Neuronal stem cell (in vitro differentiated cells): ENCODE measurements at regions not wholly inside any gene's neighbourhood (a gene's known extent, or its start where the extent isn't known, plus 50 kb on each side); places are given as distances from the start of the nearest gene placed in this dataset.

ENCODE experiments used
- DNase-seq: peaks from one replicate; pipeline ENCODE4 v3.0.0-alpha.2; 2013; ENCODE audit warnings: low spot score
- H2AFZ ChIP-seq: one replicate; pipeline ENCODE4 v1.6.1; 2013; ENCODE audit warnings: mild to moderate bottlenecking, low read length, inconsistent platforms
- H2AK5ac ChIP-seq: 2 replicates; pipeline ENCODE4 v1.6.1; 2013; ENCODE audit warnings: low read depth, mild to moderate bottlenecking, inconsistent platforms, low read length, moderate library complexity, mixed read lengths
- H2BK120ac ChIP-seq: 2 replicates; pipeline ENCODE4 v1.6.1; 2013; ENCODE audit warnings: low read depth, mild to moderate bottlenecking, inconsistent platforms, low read length, moderate library complexity, mixed read lengths
- H2BK12ac ChIP-seq: one replicate; pipeline ENCODE4 v1.6.1; 2013; ENCODE audit warnings: low read length, inconsistent platforms
- H2BK15ac ChIP-seq: 2 replicates; pipeline ENCODE4 v1.6.1; 2013; ENCODE audit warnings: mild to moderate bottlenecking, low read length, inconsistent platforms, mixed read lengths
- H2BK5ac ChIP-seq: one replicate; pipeline ENCODE4 v1.6.1; 2013; ENCODE audit warnings: inconsistent platforms, mild to moderate bottlenecking, low read length, moderate library complexity
- H3K14ac ChIP-seq: one replicate; pipeline ENCODE4 v1.6.1; 2013; ENCODE audit warnings: low read length, inconsistent platforms
- H3K18ac ChIP-seq: 2 replicates; pipeline ENCODE4 v1.6.1; 2013; ENCODE audit warnings: low read length, inconsistent platforms
- H3K23ac ChIP-seq: 2 replicates; pipeline ENCODE4 v1.6.1; 2013; ENCODE audit warnings: low read depth, mild to moderate bottlenecking, mixed read lengths, low read length, inconsistent platforms; ENCODE audit not compliant: poor library complexity
- H3K27ac ChIP-seq: replicated peaks from 3 replicates; pipeline ENCODE4 v1.5.1; 2013; ENCODE audit warnings: low read length, inconsistent platforms
- H3K27me3 ChIP-seq, 3 experiments: 2 replicates each; pipeline ENCODE4 v1.6.1; 2013; ENCODE audit warnings: low read length in 3 of 3, mild to moderate bottlenecking in 2 of 3, inconsistent platforms in 1 of 3, low read depth in 1 of 3, mixed read lengths in 1 of 3, moderate library complexity in 1 of 3; ENCODE audit not compliant: control insufficient read depth in 3 of 3, insufficient read depth in 3 of 3
- H3K36me3 ChIP-seq, 2 donors: replicated peaks in 1 of 2; 2 replicates each; pipeline ENCODE4 v1.6.1; 2013; ENCODE audit warnings: low read length in 2 of 2; ENCODE audit not compliant: control insufficient read depth in 2 of 2, insufficient read depth in 2 of 2
- H3K4ac ChIP-seq: 2 replicates; pipeline ENCODE4 v1.6.1; 2013; ENCODE audit warnings: inconsistent platforms, mild to moderate bottlenecking, low read length, moderate library complexity
- H3K4me1 ChIP-seq, 2 donors: 1 replicate in 1 of 2; 2 replicates in 1 of 2; pipeline ENCODE4 v1.6.1; 2013; ENCODE audit warnings: low read length in 2 of 2, low read depth in 1 of 2; ENCODE audit not compliant: control insufficient read depth in 2 of 2, insufficient read depth in 1 of 2
- H3K4me2 ChIP-seq: one replicate; pipeline ENCODE4 v1.6.1; 2013; ENCODE audit warnings: mild to moderate bottlenecking, low read length, inconsistent platforms; ENCODE audit not compliant: insufficient read depth, poor library complexity, severe bottlenecking
- H3K4me3 ChIP-seq, 2 donors: 2 replicates each; pipeline ENCODE4 v1.5.1; 2013; ENCODE audit warnings: low read length in 2 of 2, mild to moderate bottlenecking in 2 of 2, inconsistent platforms in 1 of 2, moderate library complexity in 1 of 2
- H3K79me1 ChIP-seq: one replicate; pipeline ENCODE4 v1.6.1; 2013; ENCODE audit warnings: low read depth, mild to moderate bottlenecking, inconsistent platforms, low read length, moderate library complexity
- H3K9ac ChIP-seq: one replicate; pipeline ENCODE4 v1.6.1; 2013; ENCODE audit warnings: mild to moderate bottlenecking, low read depth, low read length, inconsistent platforms; ENCODE audit not compliant: poor library complexity
- H3K9me3 ChIP-seq, 2 donors: replicated peaks in 1 of 2; 2 replicates each; pipeline versions ENCODE3 to v1.6.1; 2013; ENCODE audit warnings: low read length in 2 of 2, mild to moderate bottlenecking in 2 of 2, inconsistent platforms in 1 of 2, low read depth in 1 of 2, mixed read lengths in 1 of 2, moderate library complexity in 1 of 2; ENCODE audit not compliant: control insufficient read depth in 2 of 2, insufficient read depth in 1 of 2
- H4K8ac ChIP-seq: one replicate; pipeline ENCODE4 v1.6.1; 2013; ENCODE audit warnings: low read depth, mild to moderate bottlenecking, inconsistent platforms, low read length, moderate library complexity
- H4K91ac ChIP-seq: one replicate; pipeline ENCODE4 v1.6.1; 2013; ENCODE audit warnings: low read length, low read depth, mild to moderate bottlenecking, inconsistent platforms; ENCODE audit not compliant: poor library complexity
- WGBS, 2 donors: extraction: QIAGEN DNeasy Blood & Tissue Kit; methylation state at CpG; one replicate each; pipeline ENCODE4 v1.1.7; 2013; ENCODE audit warnings: missing lambda C conversion rate in 2 of 2, mixed read lengths in 1 of 2; ENCODE audit not compliant: insufficient read length in 2 of 2, insufficient replicate concordance in 1 of 2; ENCODE audit errors: extremely low coverage in 2 of 2; 5-methylcytosine and 5-hydroxymethylcytosine counted together

- no peak overlapping the region for H4K91ac ChIP-seq
- no peak overlapping the region for H3K4me3 ChIP-seq
- no peak overlapping the region for H3K9ac ChIP-seq
- no peak overlapping the region for H3K14ac ChIP-seq
- DNase-seq = no peak
- H3K9me3 ChIP-seq = no peaks in the 10 kb centered on the region
- no peak overlapping the region for H3K27ac ChIP-seq
- no peak overlapping the region for H2AFZ ChIP-seq
- no peaks in the 10 kb centered on the region for H3K36me3 ChIP-seq
- H3K23ac ChIP-seq = no peak overlapping the region
- no peak overlapping the region for H2AK5ac ChIP-seq
- H2BK120ac ChIP-seq = no peak overlapping the region
- no CpG with 5 or more reads among the region's 2 CpGs for WGBS, 2 donors
- H3K79me1 ChIP-seq = no peaks in the 10 kb centered on the region
- H3K18ac ChIP-seq = no peak overlapping the region
- no peak overlapping the region for H2BK15ac ChIP-seq
- no peak overlapping the region for H3K4ac ChIP-seq
- H2BK5ac ChIP-seq = no peak overlapping the region
- no peaks in the 10 kb centered on the region for H3K27me3 ChIP-seq
- no peak overlapping the region for H4K8ac ChIP-seq
- no peak overlapping the region for H2BK12ac ChIP-seq
- H3K4me1 ChIP-seq = peaks cover 2% of the 10 kb centered on the region in 2 donors
- H3K4me2 ChIP-seq = no peak overlapping the region
These were observed 144.6 kb upstream of the MKLN1 start for GRCh38 chr7:131183072-131183471.

DNA sequence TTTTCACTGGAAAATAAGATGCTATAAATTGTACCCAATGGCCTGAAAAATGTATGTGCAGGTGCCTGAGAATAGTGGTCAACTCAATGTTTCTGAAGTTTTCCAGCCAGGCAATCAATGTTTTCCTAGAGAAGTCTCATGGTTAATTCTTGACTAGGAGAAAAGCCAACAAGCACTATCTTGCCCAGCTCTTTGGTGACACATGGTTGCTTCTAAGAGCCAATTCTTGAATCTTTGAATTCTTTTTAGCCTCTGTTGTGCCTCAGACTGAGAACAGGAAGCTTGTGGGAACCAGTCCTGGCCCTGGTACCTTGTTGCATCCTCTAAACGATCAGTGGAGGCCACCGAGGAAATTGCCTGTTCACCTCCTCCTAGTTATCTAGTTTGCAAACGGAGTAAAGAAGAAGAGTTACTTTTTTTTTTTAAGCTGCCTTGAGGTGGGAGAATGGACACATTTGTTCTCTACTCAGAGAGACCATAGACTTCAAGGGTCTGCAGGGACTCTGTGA is 144.0 kb upstream of the MKLN1 start:
- WGBS, 2 donors = no CpG with 5 or more reads among the region's 3 CpGs
- Histone ChIP-seq H3K9me3 (no peaks in the 10 kb centered on the region), H3K79me1 (no peaks in the 10 kb centered on the region), H2BK5ac (no peak overlapping the region), H3K27ac (no peak overlapping the region), H4K8ac (no peak overlapping the region), H2BK120ac (no peak overlapping the region), H3K27me3 (no peaks in the 10 kb centered on the region), H3K4me2 (no peak overlapping the region), H3K4ac (no peak overlapping the region), H3K4me3 (no peak overlapping the region), H3K4me1 (peaks cover 2% of the 10 kb centered on the region in 2 donors), H3K9ac (no peak overlapping the region), H4K91ac (no peak overlapping the region), H3K36me3 (no peaks in the 10 kb centered on the region), H2BK15ac (no peak overlapping the region), H3K23ac (no peak overlapping the region), H2AFZ (no peak overlapping the region), H2BK12ac (no peak overlapping the region), H2AK5ac (no peak overlapping the region), H3K14ac (no peak overlapping the region), H3K18ac (no peak overlapping the region)
- no peak for DNase-seq

GRCh38 chr7:131186816-131187215 is 140.9 kb upstream of the MKLN1 start:
- no peak overlapping the region for H3K4me2 ChIP-seq
- WGBS, 2 donors = no CpG with 5 or more reads among the region's 7 CpGs
- H3K4me3 ChIP-seq = no peak overlapping the region
- no peak overlapping the region for H3K27ac ChIP-seq
- H3K18ac ChIP-seq = no peak overlapping the region
- no peaks in the 10 kb centered on the region for H3K79me1 ChIP-seq
- H3K9me3 ChIP-seq = no peaks in the 10 kb centered on the region
- no peak overlapping the region for H2BK15ac ChIP-seq
- H3K14ac ChIP-seq = no peak overlapping the region
- no peak overlapping the region for H2BK120ac ChIP-seq
- H3K36me3 ChIP-seq = no peaks in the 10 kb centered on the region
- no peak overlapping the region for H4K91ac ChIP-seq
- no peak overlapping the region for H3K23ac ChIP-seq
- DNase-seq = no peak
- no peak overlapping the region for H4K8ac ChIP-seq
- H2BK12ac ChIP-seq = no peak overlapping the region
- no peak overlapping the region for H2AK5ac ChIP-seq
- H3K9ac ChIP-seq = no peak overlapping the region
- no peak overlapping the region for H2BK5ac ChIP-seq
- peaks cover 2 to 9% of the 10 kb centered on the region in 2 donors for H3K4me1 ChIP-seq
- H3K27me3 ChIP-seq = no peaks in the 10 kb centered on the region
- H2AFZ ChIP-seq = no peak overlapping the region
- no peak overlapping the region for H3K4ac ChIP-seq

- no peak overlapping the region for H3K27ac ChIP-seq
- H3K27me3 ChIP-seq = no peaks in the 10 kb centered on the region
- no peaks in the 10 kb centered on the region for H3K36me3 ChIP-seq
- DNase-seq = no peak
- no peak overlapping the region for H3K4me2 ChIP-seq
- no peak overlapping the region for H2BK15ac ChIP-seq
- H2BK12ac ChIP-seq = no peak overlapping the region
- H2AFZ ChIP-seq = peak overlapping the region; percentile 38
- no peak overlapping the region for H3K4me3 ChIP-seq
- H2BK5ac ChIP-seq = no peak overlapping the region
- H4K91ac ChIP-seq = no peak overlapping the region
- no peak overlapping the region for H2BK120ac ChIP-seq
- H3K9me3 ChIP-seq = no peaks in the 10 kb centered on the region
- H3K14ac ChIP-seq = no peak overlapping the region
- H4K8ac ChIP-seq = no peak overlapping the region
- no peak overlapping the region for H2AK5ac ChIP-seq
- no peaks in the 10 kb centered on the region for H3K79me1 ChIP-seq
- no CpG with 5 or more reads among the region's 8 CpGs for WGBS, 2 donors
- no peak overlapping the region for H3K18ac ChIP-seq
- peaks cover 2 to 9% of the 10 kb centered on the region in 2 donors for H3K4me1 ChIP-seq
- H3K23ac ChIP-seq = no peak overlapping the region
- no peak overlapping the region for H3K9ac ChIP-seq
- no peak overlapping the region for H3K4ac ChIP-seq
These were observed 139.0 kb upstream of the MKLN1 start for GRCh38 chr7:131188367-131189339.
